C4-2B (cell line): ENCODE measurements at regions not wholly inside any gene's neighbourhood (a gene's known extent, or its start where the extent isn't known, plus 50 kb on each side); places are given as distances from the start of the nearest gene placed in this dataset.
A peak's percentile ranks its signal among the peaks of the same experiment; 100 is the strongest.

Experiments
- H3K27ac ChIP-seq: fragments of 450-650 bp; 2 replicates; pipeline ENCODE4 v1.5.1; 2017
- CTCF ChIP-seq: fragments of 450-650 bp; conservative IDR thresholded peaks from 2 replicates; pipeline ENCODE4 v1.5.1; 2017; ENCODE audit warnings: mild to moderate bottlenecking
- ZFX ChIP-seq: fragments of 450-650 bp; IDR thresholded peaks from 2 replicates; pipeline ENCODE4 v1.6.1; 2017

- H3K27ac ChIP-seq: no peak overlapping the region
- no peak for TF ChIP-seq ZFX
- TF ChIP-seq CTCF: no peak
These were observed 407.0 kb downstream of the AMY1C start for GRCh38 chr1:104156738-104157137.

GRCh38 chr1:104163912-104164476 is 414.3 kb downstream of the AMY1C start:
- TF ChIP-seq ZFX: no peak
- peak; percentile 13; the same call in 1 of the 2 replicates for TF ChIP-seq CTCF
- H3K27ac ChIP-seq: no peak overlapping the region

DNA sequence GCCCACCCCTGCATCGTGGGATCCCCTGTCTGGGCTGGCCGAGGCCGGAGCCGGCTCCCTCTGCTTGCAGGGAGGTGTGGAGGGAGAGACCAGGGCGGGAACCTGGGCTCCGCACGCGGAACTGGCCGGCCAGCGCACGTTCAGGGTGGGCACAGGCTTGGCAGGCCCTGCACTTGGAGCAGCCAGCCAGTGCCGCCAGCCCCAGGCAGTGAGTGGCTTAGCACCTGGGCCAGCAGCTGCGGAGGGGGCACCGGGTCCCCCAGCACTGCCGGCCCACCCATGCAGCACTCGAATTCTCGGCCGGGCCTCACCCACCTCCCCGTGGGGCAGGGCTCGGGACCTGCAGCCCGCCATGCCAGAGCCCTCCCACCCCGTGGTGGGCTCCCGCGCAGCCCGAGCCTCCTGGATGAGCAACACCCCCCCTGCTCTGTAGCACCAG is 422.6 kb downstream of the AMY1C start:
- TF ChIP-seq CTCF: no peak
- TF ChIP-seq ZFX: no peak

GRCh38 chr1:104182251-104182650 is 432.6 kb downstream of the AMY1C start:
- no peak for TF ChIP-seq ZFX
- no peak for TF ChIP-seq CTCF
- H3K27ac ChIP-seq: no peak overlapping the region

More for the DNA sequence above, 422.6 kb downstream of the AMY1C start:
- no peak overlapping the region for H3K27ac ChIP-seq

DNA sequence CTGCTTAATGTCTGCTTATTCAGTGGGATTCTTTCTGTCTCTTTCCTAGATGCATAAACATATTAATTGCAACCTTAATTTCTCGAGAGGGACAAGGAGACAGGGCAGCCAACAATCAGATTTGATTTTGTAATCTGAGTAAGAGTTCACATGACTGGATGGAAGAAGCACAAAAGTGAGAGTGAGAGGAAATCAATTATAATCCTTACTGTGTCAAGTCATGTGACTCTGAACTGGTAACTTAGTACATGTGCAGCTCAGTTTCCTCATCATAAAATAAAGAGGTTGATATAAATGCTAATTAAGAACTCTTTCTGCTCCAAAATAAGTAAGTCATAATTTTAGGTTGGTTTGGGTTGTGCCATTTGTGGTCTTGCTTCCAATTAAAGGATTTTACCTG is 439.5 kb downstream of the AMY1C start:
- no peak for TF ChIP-seq CTCF
- TF ChIP-seq ZFX: no peak
- no peak overlapping the region for H3K27ac ChIP-seq

GRCh38 chr1:104190821-104191220 is 441.1 kb downstream of the AMY1C start:
- no peak for TF ChIP-seq ZFX
- H3K27ac ChIP-seq: no peak overlapping the region

DNA sequence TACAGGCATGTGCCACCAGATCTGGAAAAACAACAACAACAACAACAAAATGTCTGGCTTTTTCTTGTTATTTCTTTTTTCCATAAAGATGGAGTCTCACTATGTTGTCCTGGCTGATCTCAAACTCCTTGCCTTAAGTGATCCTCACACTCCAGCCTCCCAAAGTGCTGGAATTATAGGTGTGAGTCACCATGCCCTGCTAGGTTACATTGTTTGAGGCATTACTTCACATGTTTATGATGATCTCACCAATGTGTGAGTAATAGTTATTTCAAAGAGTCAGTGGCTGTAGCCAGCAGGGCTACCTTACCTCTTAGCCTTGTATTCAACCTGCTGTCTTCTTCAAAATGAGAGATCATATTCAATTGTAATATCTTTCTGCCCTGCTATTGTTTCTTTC is 445.7 kb downstream of the AMY1C start:
- TF ChIP-seq CTCF (no peak), ZFX (no peak)
- H3K27ac ChIP-seq: no peak overlapping the region

- no peak for TF ChIP-seq ZFX
- no peak for TF ChIP-seq CTCF
- no peak overlapping the region for H3K27ac ChIP-seq
These were observed 446.4 kb downstream of the AMY1C start for GRCh38 chr1:104196136-104196535.
